Activated CD4-positive, alpha-beta T cell treated with anti-CD3 and anti-CD28 coated beads, Interleukin-2, amount 10 ng/mL, durations not matched to agents 24 days and 14 days (primary cell): ENCODE measurements at regions not wholly inside any gene's neighbourhood (a gene's known extent, or its start where the extent isn't known, plus 50 kb on each side); places are given as distances from the start of the nearest gene placed in this dataset.
A peak's percentile ranks its signal among the peaks of the same experiment; 100 is the strongest.
"Not testable (repeated sequence)": the region's sequence is repeated elsewhere in the genome, so short reads cannot be mapped to it uniquely, and the experiment has no call there.

ENCODE experiments used
- DNase-seq: peaks from one replicate; pipeline ENCODE4 v3.0.0; 2022
- H3K27ac Mint-ChIP-seq: one replicate; pipeline ENCODE4 v1.8.0; 2022; ENCODE audit warnings: mild to moderate bottlenecking, mixed read lengths
- H3K27me3 Mint-ChIP-seq: one replicate; pipeline ENCODE4 v1.8.0; 2022; ENCODE audit warnings: mixed read lengths
- H3K36me3 Mint-ChIP-seq: one replicate; pipeline ENCODE4 v1.8.0; 2022; ENCODE audit warnings: low read depth, mild to moderate bottlenecking, mixed read lengths
- H3K4me1 Mint-ChIP-seq: one replicate; pipeline ENCODE4 v1.8.0; 2021; ENCODE audit warnings: mixed read lengths
- H3K4me3 Mint-ChIP-seq: one replicate; pipeline ENCODE4 v1.8.0; 2022; ENCODE audit warnings: mild to moderate bottlenecking, moderate library complexity, mixed read lengths
- H3K9me3 Mint-ChIP-seq: one replicate; pipeline ENCODE4 v1.8.0; 2021; ENCODE audit warnings: mixed read lengths
- intact Hi-C: fragments of 100-400 bp; cut with micrococcal nuclease; formaldehyde crosslinking; loops from one replicate; pipeline ENCODE4 v1.15.1; 2023

DNA sequence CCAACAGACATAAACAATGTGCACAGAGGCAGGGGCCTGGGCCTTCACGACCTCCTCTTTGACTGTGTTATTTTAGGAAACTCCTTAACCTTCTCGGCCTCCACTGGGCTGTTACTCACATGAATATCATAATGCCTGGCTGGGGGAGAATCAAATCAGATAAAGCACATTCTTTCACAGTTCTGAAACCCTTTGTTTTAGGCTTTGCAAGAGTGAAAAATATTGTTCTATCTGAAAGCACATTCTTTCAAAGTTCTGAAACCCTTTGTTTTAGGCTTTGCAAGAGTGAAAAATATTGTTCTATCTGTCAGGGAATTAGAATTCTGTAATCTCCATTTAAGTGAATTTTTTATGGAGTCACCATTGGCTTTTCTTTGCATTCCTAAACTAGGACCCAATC lies 50.7 kb upstream of the SYNDIG1 start:
- intact Hi-C loops, result no loop called here
- Mint-ChIP-seq H3K27me3 (no peaks in the 10 kb centered on the region), H3K36me3 (no peaks in the 10 kb centered on the region), H3K27ac (no peak overlapping the region), H3K4me3 (no peak overlapping the region), H3K4me1 (no peaks in the 10 kb centered on the region), H3K9me3 (peaks cover 10% of the 10 kb centered on the region)
- DNase-seq, result no peak

DNA sequence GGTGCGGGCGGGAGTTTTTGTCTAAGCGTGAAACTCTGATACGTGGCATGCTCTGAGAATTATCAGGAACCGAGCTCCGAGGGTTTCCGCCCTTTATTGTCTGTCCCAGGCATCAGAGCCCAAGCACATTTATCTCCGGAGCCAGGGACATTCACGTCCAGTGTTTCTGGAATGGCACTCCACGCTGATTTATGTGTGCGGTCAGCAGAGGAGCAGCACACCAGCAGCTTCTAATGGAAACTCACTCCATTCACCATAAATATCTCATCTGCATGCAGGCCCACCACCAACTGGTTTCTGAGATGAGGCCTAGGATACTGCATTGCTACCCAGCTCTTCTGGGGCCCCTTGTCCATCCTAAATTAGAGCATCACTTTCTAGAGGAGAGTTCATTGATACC lies 51.9 kb upstream of the SYNDIG1 start:
- Mint-ChIP-seq H3K27me3 (no peaks in the 10 kb centered on the region), H3K4me3 (no peak overlapping the region), H3K4me1 (no peaks in the 10 kb centered on the region), H3K9me3 (peaks cover 10% of the 10 kb centered on the region), H3K27ac (no peak overlapping the region), H3K36me3 (no peaks in the 10 kb centered on the region)
- intact Hi-C loops, result no loop called here
- DNase-seq, result no peak

DNA sequence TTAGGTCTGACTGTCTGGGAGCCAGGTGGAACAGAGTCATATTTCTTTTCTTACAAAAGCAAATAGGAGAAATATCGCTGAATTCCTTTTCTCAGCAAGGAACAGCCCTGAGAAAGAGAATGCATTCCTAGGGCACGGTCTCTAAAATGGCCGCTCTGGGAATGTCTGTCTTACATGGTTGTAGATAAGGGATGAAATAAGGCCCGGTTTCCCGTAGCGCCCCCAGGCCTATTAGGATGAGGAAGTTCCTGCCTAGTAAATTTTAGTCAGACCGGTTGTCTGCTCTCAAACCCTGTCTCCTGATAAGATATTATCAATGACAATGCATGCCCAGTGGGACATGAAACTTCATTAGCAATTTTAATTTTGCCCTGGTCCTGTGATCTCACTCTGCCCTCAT lies 54.0 kb upstream of the SYNDIG1 start:
- H3K27ac Mint-ChIP-seq, DNase-seq, H3K27me3 Mint-ChIP-seq, intact Hi-C loops, H3K4me1 Mint-ChIP-seq, H3K36me3 Mint-ChIP-seq, H3K4me3 Mint-ChIP-seq: not testable (repeated sequence)
- peaks cover 10% of the 10 kb centered on the region for H3K9me3 Mint-ChIP-seq

DNA sequence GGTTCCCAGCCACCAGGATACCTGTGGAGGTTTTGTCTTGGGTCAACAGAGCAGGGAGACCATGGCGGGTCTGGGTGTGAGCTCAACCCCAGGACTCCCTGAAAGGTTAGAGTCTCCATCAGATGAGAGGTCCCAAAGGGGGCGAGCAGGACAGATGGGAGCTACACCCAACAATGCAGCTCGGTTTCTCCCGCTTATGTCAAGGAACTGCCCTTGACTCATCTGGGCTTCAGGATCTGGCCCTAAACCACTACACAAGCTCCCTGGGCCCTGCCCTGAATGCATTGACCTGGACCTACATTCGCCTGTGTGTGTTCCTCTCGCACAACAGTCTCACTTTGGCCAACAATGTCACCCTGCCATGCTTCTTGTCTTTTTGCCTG lies 57.6 kb upstream of the SYNDIG1 start:
- intact Hi-C loops, result no loop called here
- DNase-seq, result no peak
- Mint-ChIP-seq H3K36me3 (no peaks in the 10 kb centered on the region), H3K27ac (no peak overlapping the region), H3K4me1 (peaks cover 5% of the 10 kb centered on the region), H3K27me3 (peaks cover 2% of the 10 kb centered on the region), H3K9me3 (peaks cover 14% of the 10 kb centered on the region), H3K4me3 (no peak overlapping the region)

DNA sequence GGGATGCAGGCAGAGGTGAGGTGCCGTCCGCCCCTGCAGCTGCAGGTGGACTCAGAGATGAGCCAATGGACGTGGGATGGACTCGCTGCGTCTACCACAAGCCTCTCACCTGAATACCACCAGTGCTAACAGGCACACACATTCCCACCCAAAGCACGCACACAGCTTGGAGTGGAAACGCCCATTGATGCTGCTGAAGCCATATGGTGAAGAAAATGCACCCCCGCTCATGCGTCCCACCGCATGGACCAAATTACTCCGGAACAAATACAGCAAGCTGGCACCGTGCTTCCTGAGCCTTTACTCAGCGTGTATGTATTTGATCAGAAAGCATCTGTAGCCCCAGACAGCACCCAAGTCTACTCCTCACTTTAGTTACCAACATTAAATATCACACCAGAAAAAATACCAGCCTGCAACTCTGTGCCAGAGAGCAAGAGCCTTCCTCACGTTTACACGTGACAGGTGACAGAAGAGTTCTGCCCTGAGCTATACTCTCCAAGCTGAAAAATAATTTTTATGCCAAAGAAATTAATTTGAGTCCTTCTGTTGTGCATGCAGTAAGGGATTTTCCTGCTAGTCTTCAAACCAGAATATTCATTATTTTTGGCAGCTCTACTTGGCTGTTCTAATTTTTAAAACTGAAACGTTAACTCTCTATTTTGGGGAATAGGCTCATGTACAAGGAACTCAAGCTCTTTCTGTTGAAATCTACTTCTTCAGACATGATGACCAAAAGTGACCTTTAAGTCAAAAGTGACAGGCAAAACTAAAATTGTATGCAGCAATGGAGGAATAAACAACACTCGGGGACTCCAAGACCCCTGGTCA lies 58.2 kb upstream of the SYNDIG1 start:
- Mint-ChIP-seq H3K4me1 (peaks cover 11% of the 10 kb centered on the region), H3K27me3 (peaks cover 2% of the 10 kb centered on the region), H3K9me3 (peaks cover 13% of the 10 kb centered on the region), H3K4me3 (no peak overlapping the region), H3K27ac (no peak overlapping the region), H3K36me3 (no peaks in the 10 kb centered on the region)
- DNase-seq, result no peak
- intact Hi-C loops, result no loop called here

DNA sequence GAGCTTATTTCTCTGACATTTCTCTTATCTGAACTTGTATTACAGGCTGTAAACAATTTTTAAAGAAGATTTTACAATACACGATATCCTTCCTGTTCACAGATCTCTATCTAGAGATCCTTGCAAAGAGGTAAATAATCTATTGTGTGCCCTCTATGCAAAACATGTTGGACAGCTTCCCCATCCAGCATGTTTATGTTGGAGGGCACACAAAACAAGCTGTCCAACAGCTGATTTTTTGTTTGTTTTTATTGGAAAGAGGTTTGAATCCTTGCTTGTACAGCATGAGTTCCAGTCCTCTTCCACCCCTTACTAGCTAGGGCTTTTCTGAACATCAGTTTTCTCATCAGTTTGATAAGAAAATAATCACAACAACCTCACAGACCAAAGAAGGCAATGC lies 62.3 kb upstream of the SYNDIG1 start:
- H3K4me1 Mint-ChIP-seq, result peaks cover 18% of the 10 kb centered on the region
- H3K36me3 Mint-ChIP-seq, result no peaks in the 10 kb centered on the region
- peaks cover 12% of the 10 kb centered on the region for H3K9me3 Mint-ChIP-seq
- intact Hi-C loops, result no loop called here
- H3K27me3 Mint-ChIP-seq, result peaks cover 2% of the 10 kb centered on the region
- H3K27ac Mint-ChIP-seq, result peak overlapping the region; percentile 73
- H3K4me3 Mint-ChIP-seq, result peak overlapping the region; percentile 40
- DNase-seq, result no peak

DNA sequence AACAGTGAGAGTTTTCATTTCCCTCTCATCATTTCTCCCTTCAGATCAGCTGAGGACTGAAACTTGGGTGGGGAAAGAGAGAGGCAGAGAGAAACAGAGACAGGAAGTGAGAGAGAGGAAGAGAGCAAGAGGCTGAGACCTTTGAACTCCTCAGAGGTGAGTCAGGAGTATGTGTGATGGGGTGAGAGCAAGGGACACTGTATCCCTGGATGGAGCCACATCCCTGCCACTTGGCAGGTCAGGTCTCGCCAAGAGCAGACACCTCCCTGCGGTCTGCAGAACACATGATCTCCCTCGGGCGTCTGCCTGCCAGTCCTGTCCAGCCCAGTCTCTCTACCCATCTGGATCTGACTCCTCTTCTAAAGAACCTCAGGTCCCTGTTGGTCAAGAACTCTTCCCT lies 62.7 kb upstream of the SYNDIG1 start:
- intact Hi-C loops, result no loop called here
- H3K9me3 Mint-ChIP-seq, result peaks cover 12% of the 10 kb centered on the region
- no peaks in the 10 kb centered on the region for H3K36me3 Mint-ChIP-seq
- peak overlapping the region; percentile 73 for H3K27ac Mint-ChIP-seq
- H3K4me3 Mint-ChIP-seq, result peak overlapping the region; percentile 40
- peaks cover 18% of the 10 kb centered on the region for H3K4me1 Mint-ChIP-seq
- peaks cover 2% of the 10 kb centered on the region for H3K27me3 Mint-ChIP-seq
- DNase-seq, result no peak

DNA sequence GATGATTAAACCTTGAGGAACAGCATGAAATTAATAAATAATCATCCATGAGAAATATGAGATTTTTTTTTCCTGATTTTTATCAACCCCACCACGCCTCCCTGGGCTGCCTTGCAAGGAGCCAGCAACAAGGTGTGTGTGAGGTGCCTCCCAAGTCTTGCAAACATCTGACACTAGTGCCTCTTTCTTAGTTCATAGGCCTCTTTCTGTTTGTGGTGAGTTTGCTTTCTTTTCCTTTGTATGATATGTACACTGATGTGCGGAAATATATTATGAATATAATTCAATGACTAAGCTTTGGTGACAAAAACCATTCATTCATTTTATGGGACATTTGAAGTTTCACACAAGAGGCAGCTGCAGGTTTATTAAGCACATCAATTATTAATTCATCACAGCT lies 63.2 kb upstream of the SYNDIG1 start:
- H3K27ac Mint-ChIP-seq, result peak overlapping the region; percentile 73
- H3K9me3 Mint-ChIP-seq, result peaks cover 12% of the 10 kb centered on the region
- H3K36me3 Mint-ChIP-seq, result no peaks in the 10 kb centered on the region
- intact Hi-C loops, result no loop called here
- DNase-seq, result no peak
- peaks cover 18% of the 10 kb centered on the region for H3K4me1 Mint-ChIP-seq
- H3K27me3 Mint-ChIP-seq, result peaks cover 2% of the 10 kb centered on the region
- peak overlapping the region; percentile 29 for H3K4me3 Mint-ChIP-seq

DNA sequence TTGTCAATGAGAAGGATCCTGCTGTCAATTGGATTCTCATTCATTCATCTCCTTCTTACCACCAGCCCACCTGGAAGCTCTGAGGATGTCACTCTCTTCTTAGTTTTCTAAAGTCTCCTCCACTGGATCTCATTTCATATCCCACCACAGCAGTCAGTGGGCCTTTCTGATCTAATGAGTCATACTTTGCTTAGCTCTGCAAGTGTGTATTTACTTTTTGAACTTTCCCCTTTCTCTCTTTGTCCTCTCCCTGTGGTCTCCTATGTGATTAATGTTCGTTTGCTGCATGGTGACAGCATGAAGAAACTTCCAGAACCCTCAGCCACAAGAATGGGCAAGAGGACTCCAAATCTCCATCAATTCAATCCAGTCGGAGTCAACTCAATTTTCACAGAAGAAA lies 63.6 kb upstream of the SYNDIG1 start:
- Mint-ChIP-seq H3K36me3 (no peaks in the 10 kb centered on the region), H3K4me1 (peaks cover 18% of the 10 kb centered on the region), H3K27ac (no peak overlapping the region), H3K27me3 (peaks cover 3% of the 10 kb centered on the region), H3K4me3 (peak overlapping the region; percentile 29), H3K9me3 (peaks cover 12% of the 10 kb centered on the region)
- intact Hi-C loops, result no loop called here
- DNase-seq, result no peak

DNA sequence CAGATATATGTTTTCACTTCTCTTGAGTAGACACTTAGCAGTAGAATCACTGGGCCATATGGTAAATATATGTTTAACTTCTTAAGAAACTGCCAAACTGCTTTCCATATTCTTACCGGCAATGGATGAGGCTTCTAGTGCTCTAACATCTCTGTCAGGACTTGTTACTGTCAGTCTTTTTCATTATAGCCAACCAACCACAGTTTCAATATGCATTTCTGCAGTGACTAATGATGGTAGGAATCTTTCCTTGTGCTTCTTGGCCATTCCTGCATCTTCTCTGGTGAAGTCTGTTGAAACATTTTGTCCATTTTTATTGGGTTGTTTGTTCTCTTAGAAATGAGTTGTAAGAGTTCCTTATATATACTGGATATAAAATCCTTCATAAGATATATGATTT lies 66.0 kb upstream of the SYNDIG1 start:
- Mint-ChIP-seq H3K27me3 (peaks cover 5% of the 10 kb centered on the region), H3K4me1 (peaks cover 18% of the 10 kb centered on the region), H3K4me3 (no peak overlapping the region), H3K27ac (no peak overlapping the region), H3K36me3 (no peaks in the 10 kb centered on the region), H3K9me3 (peaks cover 12% of the 10 kb centered on the region)
- intact Hi-C loops, result no loop called here
- DNase-seq, result no peak

DNA sequence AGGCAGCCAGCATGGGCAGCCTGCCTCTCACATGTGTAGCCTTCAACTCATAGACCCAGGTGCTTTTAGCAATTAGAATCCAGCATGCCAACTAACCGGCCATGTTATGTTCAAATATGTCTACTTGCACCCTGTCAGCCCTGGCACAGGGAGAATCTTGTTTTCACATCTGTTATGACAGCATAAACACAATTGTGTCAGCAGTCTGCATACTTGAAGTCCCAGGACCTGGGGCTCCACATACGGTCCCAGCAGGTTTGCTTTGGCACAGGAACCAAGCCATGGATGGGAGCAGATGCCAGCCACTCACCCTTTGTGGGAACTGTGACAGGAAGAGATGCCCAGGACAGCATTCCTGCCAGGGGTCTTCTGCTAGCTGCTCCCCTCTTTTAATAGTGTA lies 67.2 kb upstream of the SYNDIG1 start:
- H3K36me3 Mint-ChIP-seq, result no peaks in the 10 kb centered on the region
- H3K27ac Mint-ChIP-seq, result no peak overlapping the region
- DNase-seq, result no peak
- peaks cover 16% of the 10 kb centered on the region for H3K4me1 Mint-ChIP-seq
- H3K27me3 Mint-ChIP-seq, result peaks cover 5% of the 10 kb centered on the region
- intact Hi-C loops, result no loop called here
- H3K4me3 Mint-ChIP-seq, result no peak overlapping the region
- H3K9me3 Mint-ChIP-seq, result peaks cover 6% of the 10 kb centered on the region

DNA sequence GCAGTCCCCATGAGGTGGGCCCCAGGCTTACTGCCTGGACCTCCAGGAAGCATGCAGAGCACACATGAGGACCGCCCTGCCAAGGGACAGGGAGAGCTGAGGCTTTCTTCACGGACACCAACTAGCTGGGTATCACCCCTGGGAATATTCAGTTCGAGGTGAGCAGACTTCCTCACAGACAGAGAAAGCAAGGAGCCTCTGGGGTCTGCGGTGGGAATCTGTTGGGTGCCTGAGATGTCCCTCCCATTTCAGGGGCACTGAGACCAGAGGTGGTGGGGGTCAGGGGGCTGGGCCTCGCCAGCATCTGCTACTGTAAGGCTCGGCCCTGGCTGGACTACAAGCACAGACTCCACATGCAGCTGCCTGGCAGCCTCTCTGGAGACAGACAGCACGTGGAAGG lies 74.3 kb upstream of the SYNDIG1 start:
- Mint-ChIP-seq H3K9me3 (no peaks in the 10 kb centered on the region), H3K27me3 (peaks cover 3% of the 10 kb centered on the region), H3K27ac (no peak overlapping the region), H3K36me3 (no peaks in the 10 kb centered on the region), H3K4me3 (no peak overlapping the region), H3K4me1 (peaks cover 5% of the 10 kb centered on the region)
- intact Hi-C loops, result no loop called here
- DNase-seq, result no peak

DNA sequence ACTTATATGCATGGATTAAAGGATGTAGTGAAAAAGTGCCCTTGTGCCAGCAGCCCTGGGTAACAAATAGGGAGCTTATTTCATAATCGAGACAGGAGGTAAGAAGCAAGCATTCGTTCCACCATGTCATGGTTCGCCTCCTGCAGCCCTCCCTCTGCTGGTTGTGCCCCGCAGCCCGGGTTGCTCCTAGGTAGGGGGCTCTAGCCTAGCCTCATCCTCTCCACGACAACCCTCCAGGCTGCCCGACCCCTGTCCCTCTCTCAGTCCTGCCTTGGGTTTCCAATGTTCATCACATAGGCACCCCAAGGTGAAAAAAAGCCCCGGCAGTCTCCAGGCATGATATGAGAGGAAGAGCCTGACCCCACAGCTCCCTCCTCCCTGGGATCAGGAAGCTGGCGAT lies 75.5 kb upstream of the SYNDIG1 start:
- no peak for DNase-seq
- no peaks in the 10 kb centered on the region for H3K9me3 Mint-ChIP-seq
- peaks cover 13% of the 10 kb centered on the region for H3K4me1 Mint-ChIP-seq
- intact Hi-C loops, result no loop called here
- no peaks in the 10 kb centered on the region for H3K27me3 Mint-ChIP-seq
- no peaks in the 10 kb centered on the region for H3K36me3 Mint-ChIP-seq
- no peak overlapping the region for H3K27ac Mint-ChIP-seq
- H3K4me3 Mint-ChIP-seq, result no peak overlapping the region

DNA sequence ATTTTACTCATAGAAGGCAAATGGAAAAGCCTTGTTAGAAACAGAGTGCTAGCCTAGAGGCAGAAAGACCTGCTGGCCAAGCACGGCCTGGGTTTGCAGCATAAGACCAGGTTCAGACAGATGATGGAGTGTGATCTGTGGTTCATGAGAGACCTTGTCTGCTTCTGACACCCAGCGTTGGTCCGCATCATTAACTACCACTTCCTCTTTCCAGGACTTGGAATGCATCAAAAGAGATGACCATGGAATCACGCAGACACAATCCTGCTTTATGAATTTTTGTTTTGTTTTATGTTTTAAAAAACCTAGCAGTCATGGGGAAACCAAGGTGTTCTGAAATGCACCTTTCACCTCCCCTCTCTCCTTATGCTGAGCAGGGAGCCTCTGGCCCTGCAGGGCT lies 76.8 kb upstream of the SYNDIG1 start:
- Mint-ChIP-seq H3K4me1 (peaks cover 13% of the 10 kb centered on the region), H3K27me3 (no peaks in the 10 kb centered on the region), H3K36me3 (no peaks in the 10 kb centered on the region), H3K4me3 (no peak overlapping the region), H3K9me3 (no peaks in the 10 kb centered on the region), H3K27ac (no peak overlapping the region)
- DNase-seq, result no peak
- intact Hi-C loops, result no loop called here

DNA sequence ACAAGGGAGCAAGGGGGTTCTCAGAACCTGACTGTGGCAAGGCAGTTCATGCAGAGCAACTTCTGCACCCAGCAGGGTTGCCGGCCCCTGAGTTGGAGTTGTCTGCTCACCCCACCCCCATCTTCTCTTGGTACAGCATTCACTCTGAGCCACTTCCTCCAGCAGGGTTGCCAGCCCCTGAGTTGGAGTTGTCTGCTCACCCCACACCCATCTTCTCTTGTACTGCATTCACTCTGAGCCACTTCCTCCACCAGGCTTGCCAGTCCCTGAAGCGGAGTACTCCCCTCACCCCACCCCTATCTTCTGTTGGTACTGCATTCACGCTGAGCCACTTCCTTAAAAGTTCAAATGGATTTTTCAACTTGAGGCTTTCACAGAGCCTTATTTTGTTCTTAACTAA lies 79.7 kb upstream of the SYNDIG1 start:
- H3K4me3 Mint-ChIP-seq, result peak overlapping the region; percentile 51
- intact Hi-C loops, result no loop called here
- H3K36me3 Mint-ChIP-seq, result no peaks in the 10 kb centered on the region
- H3K4me1 Mint-ChIP-seq, result peaks cover 13% of the 10 kb centered on the region
- H3K27me3 Mint-ChIP-seq, result no peaks in the 10 kb centered on the region
- peak; percentile 79 for DNase-seq
- H3K27ac Mint-ChIP-seq, result peak overlapping the region; percentile 26
- H3K9me3 Mint-ChIP-seq, result no peaks in the 10 kb centered on the region
